ENCODE measurements at regions not wholly inside any gene's neighbourhood (a gene's known extent, or its start where the extent isn't known, plus 50 kb on each side); places are given as distances from the start of the nearest gene placed in this dataset.
"Not testable (repeated sequence)": the region's sequence is repeated elsewhere in the genome, so short reads cannot be mapped to it uniquely, and the experiment has no call there.

DNA sequence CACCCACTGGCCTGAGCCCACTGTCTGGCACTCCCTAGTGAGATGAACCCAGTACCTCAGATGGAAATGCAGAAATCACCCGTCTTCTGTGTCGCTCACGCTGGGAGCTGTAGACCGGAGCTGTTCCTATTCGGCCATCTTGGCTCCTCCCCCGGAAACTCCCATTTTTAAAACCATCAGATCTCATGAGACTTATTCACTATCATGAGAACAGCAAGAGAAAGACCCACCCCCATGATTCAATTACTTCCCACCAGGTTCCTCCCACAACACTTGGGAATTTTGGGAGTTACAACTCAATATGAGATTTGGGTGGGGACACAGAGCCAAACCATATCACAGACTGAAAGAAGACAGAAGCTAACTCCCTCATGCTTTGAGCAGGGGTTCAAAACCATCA lies 134.5 kb downstream of the SLC39A8 start:
- DNase-seq: not testable (repeated sequence)

DNA sequence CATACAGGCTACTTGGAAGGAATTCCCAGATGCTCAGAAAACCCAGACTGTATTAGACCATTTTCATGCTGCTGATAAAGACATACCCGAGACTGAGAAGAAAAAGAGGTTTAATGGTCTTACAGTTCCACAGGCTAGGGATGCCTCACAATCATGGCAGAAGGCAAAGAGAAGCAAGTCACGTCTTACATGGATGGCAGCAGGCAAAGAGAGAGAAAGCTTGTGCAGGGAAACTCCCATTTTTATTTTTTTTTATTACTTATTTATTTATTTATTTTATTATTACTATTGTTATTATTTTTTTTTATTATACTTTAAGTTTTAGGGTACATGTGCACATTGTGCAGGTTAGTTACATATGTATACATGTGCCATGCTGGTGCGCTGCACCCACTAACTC lies 140.6 kb downstream of the SLC39A8 start:
- DNase-seq: not testable (repeated sequence)

GRCh38 chr4:102196221-102196620 lies 149.1 kb downstream of the SLC39A8 start:
- DNase-seq: no peak

DNA sequence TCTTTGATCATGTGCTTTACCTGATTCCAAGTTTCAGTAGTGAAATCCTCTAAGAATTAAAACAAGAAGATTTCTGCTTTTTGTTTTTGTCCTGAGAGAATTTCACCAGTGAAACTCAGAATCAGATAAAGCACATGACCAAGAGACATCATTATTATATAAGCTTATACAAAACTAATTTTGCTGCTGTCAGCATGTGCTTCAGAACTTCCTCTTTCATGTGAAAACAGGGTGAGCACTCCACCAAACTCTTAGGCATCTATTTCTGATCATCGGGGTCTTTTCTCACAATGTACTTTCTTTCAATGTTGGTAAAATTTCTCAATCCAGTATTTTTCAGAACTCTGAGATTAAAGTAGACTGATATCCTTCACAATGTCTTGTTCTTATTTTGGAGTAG lies 152.1 kb downstream of the SLC39A8 start:
- no peak for DNase-seq

DNA sequence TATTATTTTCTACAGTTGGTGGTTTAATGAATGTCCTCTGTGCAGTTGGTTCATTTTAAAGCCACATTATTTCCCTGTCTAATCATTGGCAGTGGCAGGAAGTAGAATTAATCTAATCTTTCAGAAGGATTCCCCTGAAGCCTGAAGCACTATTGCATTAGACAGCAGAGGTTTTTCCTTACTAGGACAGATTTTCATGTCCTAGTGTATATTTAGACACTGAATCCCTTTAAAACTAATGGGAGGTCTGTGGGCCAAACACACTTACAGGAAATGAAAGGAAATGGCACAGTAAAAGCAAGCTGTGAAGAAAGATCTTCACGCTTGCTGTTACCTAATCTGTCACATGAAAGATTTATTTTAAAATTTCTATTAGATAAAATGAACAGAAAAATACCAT lies 165.2 kb downstream of the SLC39A8 start:
- DNase-seq: no peak

DNA sequence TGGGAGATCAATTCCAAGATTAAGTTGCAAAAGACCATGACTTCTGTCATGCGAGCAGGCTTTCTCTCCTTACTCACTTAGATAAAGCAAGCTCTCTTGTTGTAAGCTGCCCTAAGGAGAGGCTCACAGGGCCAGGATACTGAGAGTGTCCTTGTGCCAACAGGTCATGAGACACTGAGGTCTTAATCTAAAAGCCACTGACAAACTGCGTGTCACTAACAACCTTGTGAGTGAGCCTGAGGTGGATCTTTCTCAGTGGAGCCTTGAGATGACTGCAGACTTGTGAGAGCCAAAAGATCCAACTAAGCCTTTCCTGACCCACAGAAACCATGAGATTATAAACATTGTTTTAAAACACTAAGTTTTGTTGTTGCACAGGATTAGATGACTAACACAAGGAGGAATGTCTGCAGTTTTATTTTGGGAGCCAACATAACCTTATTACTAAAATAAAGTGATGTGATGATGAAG lies 170.5 kb downstream of the SLC39A8 start:
- DNase-seq: peak; percentile 11

- DNase-seq: no peak
These were observed 172.9 kb downstream of the SLC39A8 start for GRCh38 chr4:102172341-102172740.

- no peak for DNase-seq
These were observed 174.4 kb downstream of the SLC39A8 start for GRCh38 chr4:102170910-102171309.

- no peak for DNase-seq
These were observed 175.9 kb downstream of the SLC39A8 start for GRCh38 chr4:102169345-102169744.

DNA sequence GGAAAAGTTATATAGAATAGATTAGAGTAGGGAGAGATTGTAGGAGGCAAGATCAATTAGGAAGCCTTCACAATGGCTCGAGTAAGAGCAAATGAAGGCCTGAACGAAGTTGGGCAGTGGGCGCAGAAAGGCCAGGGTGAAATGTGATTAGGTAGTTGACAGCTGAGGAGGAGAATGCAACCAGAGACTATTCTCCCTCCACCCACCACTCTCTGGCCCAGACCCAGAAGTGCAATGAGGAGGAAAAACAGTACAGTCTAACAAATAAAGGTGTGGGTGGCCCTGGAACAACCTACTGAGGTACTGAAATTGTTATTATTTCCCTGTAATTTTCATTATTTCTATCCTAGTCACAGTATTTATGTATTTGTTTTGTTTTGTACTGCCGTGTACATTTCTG lies 176.7 kb downstream of the SLC39A8 start:
- no peak for DNase-seq

DNA sequence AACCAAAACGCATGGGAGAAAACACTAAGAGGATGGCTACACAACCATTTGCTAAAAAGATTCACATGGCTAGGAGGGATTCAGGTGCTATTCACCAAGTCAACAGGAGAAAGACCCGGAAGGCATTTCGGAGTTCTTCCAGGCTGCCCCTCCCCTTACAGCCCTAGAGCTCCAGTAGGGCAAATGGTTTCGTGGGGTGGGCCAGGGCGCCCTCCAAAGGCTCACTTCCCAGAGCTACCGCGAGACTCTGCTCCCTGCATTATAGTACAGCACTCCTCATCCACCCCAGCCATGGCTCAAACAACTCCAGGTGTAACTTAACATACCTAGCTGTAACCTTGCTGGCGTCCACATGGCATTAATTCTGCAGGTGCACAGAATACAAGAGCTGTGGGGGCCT lies 179.7 kb downstream of the SLC39A8 start:
- no peak for DNase-seq

- DNase-seq: no peak
These were observed 181.7 kb downstream of the SLC39A8 start for GRCh38 chr4:102163404-102164140.

- no peak for DNase-seq
These were observed 187.3 kb downstream of the SLC39A8 start for GRCh38 chr4:102157984-102158383.

DNA sequence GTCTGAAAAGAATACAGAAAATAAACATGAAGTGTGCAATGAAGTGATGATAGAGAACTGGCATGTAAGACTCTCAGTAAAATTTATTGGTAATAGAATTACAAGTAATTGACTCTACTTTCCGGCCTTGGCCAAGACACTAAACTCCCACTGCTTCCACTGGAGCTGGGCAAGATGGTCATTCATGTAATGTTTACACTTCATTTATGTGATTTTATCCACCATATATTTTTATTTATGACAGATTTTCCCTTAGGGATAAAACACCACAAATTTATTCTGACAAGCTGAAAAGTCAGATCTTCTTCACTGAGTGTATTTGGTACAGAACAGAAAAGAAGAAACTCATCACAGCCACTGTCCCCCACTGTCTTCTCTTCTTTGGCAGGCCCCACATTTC lies 191.9 kb downstream of the SLC39A8 start:
- DNase-seq: no peak

DNA sequence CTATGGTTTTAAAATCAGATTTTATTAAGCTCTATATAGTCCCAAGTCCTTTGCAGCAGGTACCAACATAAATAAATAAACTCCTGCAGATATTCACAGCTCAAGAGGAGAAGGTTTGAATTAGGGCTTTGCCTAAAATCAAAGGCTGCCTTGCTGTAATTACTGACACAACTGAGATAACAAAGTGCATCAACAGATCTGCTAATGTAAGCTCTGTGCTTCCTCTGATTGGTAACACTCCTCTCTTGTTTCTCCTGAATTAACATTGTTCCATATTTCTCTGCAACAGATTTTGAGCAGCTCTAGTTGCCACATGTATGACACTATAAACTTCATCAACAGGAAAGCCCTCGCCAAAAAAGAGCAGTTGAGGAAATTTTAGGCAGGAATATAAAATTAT lies 193.6 kb downstream of the SLC39A8 start:
- no peak for DNase-seq

GRCh38 chr4:102143433-102143832 lies 201.8 kb downstream of the SLC39A8 start:
- no peak for DNase-seq

- DNase-seq: no peak
These were observed 203.4 kb downstream of the SLC39A8 start for GRCh38 chr4:102141842-102142241.

DNA sequence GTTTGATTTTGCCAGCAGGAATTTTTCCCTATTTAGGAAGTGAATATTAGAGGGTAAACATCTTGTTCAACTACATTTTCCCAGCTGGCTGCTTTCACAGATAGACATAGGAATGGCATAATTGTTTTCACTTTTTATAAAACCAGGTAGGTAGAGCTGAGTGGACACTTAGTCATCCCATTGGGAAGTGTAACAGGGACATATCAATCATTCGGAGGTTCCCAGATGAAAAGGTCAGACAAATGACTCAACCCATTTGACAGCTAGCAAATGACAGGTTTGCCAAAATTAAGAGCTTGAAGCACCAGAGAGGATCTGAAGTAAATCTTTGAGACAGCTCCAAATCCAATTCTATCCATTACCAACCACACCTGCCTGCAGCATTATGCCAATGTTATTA lies 205.3 kb downstream of the SLC39A8 start:
- no peak for DNase-seq

GRCh38 chr4:102139132-102139573 lies 206.1 kb downstream of the SLC39A8 start:
- DNase-seq: no peak

- no peak for DNase-seq
These were observed 208.1 kb downstream of the SLC39A8 start for GRCh38 chr4:102137217-102137616.

- no peak for DNase-seq
These were observed 215.5 kb downstream of the SLC39A8 start for GRCh38 chr4:102129810-102130209.

Measured in T1000 (cell line).